Gastroesophageal sphincter (tissue), 3 donors: ENCODE measurements at regions not wholly inside any gene's neighbourhood (a gene's known extent, or its start where the extent isn't known, plus 50 kb on each side); places are given as distances from the start of the nearest gene placed in this dataset.

Source experiments
- POLR2A ChIP-seq, 2 donors: fragments of 450-650 bp; IDR thresholded peaks; one replicate each; pipeline ENCODE4 v1.6.1; 2017; ENCODE audit warnings: antibody characterized with exemption in 2 of 2, mild to moderate bottlenecking in 2 of 2, moderate library complexity in 1 of 2
- TF ChIP-seq, protein P1 (sequence below), 4 experiments: fragments of 200-600 bp in 2 of 4; fragments of 450-650 bp in 2 of 4; sonication (generic) in 1 of 4; IDR thresholded peaks; one replicate each; pipeline ENCODE4 v1.5.1; 2017 to 2019; ENCODE audit warnings: antibody characterized with exemption in 4 of 4, mild to moderate bottlenecking in 2 of 4, moderate library complexity in 2 of 4

DNA sequence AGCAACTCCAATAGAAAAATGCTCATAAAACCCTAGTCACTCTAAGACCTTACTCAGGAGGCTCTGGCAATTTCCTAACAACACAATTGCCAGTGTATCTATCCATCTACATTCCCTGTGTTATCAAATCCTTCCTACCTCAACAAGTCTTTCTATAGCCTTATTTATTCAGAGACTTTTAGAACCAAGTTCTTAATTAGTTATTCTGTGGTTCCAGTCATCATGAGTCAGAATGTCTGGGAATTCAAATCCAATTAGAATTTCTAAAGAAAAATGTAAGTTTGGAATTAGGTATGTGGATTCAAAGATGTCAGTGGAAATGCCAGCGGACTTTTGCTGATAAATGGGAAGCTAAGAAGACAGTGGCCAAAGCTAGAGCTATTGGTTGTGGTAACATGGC, 302.6 kb upstream of the C1orf87 start:
- TF ChIP-seq, protein P1, sequence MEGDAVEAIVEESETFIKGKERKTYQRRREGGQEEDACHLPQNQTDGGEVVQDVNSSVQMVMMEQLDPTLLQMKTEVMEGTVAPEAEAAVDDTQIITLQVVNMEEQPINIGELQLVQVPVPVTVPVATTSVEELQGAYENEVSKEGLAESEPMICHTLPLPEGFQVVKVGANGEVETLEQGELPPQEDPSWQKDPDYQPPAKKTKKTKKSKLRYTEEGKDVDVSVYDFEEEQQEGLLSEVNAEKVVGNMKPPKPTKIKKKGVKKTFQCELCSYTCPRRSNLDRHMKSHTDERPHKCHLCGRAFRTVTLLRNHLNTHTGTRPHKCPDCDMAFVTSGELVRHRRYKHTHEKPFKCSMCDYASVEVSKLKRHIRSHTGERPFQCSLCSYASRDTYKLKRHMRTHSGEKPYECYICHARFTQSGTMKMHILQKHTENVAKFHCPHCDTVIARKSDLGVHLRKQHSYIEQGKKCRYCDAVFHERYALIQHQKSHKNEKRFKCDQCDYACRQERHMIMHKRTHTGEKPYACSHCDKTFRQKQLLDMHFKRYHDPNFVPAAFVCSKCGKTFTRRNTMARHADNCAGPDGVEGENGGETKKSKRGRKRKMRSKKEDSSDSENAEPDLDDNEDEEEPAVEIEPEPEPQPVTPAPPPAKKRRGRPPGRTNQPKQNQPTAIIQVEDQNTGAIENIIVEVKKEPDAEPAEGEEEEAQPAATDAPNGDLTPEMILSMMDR (IDR thresholded peaks at IDR 0.05) = no peak
- TF ChIP-seq POLR2A (IDR thresholded peaks at IDR 0.05) = no peak
